Upper lobe of right lung (tissue), 1 donor: ENCODE measurements at regions not wholly inside any gene's neighbourhood (a gene's known extent, or its start where the extent isn't known, plus 50 kb on each side); places are given as distances from the start of the nearest gene placed in this dataset.

Experiments used
- ATAC-seq: fragments of 200-7000 bp; cut with Tn5 transposase; one replicate; pipeline ENCODE4 v1.9.1; 2020; ENCODE audit warnings: mild to moderate bottlenecking, moderate library complexity
- DNase-seq: peaks from one replicate; pipeline ENCODE4 v3.0.0-alpha.2; 2020
- H3K27ac ChIP-seq: fragments of 200-600 bp; one replicate; pipeline ENCODE4 v1.8.0; 2022
- H3K27me3 ChIP-seq: fragments of 200-600 bp; one replicate; pipeline ENCODE4 v1.8.0; 2022; ENCODE audit warnings: mild to moderate bottlenecking
- H3K36me3 ChIP-seq: fragments of 200-600 bp; one replicate; pipeline ENCODE4 v1.8.0; 2022
- H3K4me1 ChIP-seq: fragments of 200-600 bp; one replicate; pipeline ENCODE4 v1.8.0; 2022
- H3K4me3 ChIP-seq: fragments of 200-600 bp; one replicate; pipeline ENCODE4 v1.8.0; 2022; ENCODE audit warnings: mild to moderate bottlenecking
- H3K9me3 ChIP-seq: fragments of 200-600 bp; one replicate; pipeline ENCODE4 v1.8.0; 2022
- intact Hi-C: fragments of 100-400 bp; cut with DNase I; formaldehyde crosslinking; loops from one replicate; pipeline ENCODE4 v1.11.0; 2022
- TF ChIP-seq, protein P1 (sequence below): fragments of 200-600 bp; IDR thresholded peaks from one replicate; pipeline ENCODE4 v1.8.0; 2022; ENCODE audit warnings: antibody characterized with exemption
- donor health status: DM: no; HTN: yes; CAD: no; lungs with severe emphysema.

DNA sequence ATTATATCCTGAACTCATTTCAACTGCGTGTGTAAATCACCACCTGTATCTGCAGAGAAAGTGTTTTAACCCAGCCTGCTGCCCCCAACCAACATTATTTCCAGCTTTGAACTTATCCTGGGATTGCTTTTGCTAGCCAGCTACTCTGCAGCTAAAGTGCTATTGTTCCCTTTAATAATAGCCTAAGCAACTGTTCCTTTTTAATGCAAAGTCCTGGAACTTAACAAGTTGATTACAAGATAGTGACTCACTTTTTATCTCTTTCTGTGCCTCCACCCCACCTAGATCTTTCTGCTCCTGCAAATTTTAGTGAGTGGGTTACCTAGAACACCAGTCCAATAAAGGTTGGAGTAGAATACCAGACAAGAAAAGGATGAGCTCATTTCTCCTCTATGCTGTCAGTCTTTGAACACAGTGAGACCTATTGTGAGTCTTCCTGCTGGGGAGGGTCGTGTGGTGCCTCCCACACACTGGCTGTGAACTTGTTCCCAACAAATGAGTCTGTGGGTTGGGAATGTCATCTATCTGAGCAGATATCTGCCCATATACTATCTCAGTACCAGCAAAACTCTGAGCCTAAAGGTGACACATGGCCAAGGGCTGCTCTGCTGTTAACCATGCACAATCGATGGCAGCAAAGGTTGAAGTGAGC, 137.7 kb downstream of the FAM204A start:
- no peaks in the 10 kb centered on the region for H3K9me3 ChIP-seq
- H3K4me1 ChIP-seq, result no peaks in the 10 kb centered on the region
- H3K4me3 ChIP-seq, result no peak overlapping the region
- intact Hi-C loops, result no loop called here
- H3K27ac ChIP-seq, result no peak overlapping the region
- no peak for ATAC-seq
- DNase-seq, result no peak
- no peaks in the 10 kb centered on the region for H3K36me3 ChIP-seq
- TF ChIP-seq, protein P1, sequence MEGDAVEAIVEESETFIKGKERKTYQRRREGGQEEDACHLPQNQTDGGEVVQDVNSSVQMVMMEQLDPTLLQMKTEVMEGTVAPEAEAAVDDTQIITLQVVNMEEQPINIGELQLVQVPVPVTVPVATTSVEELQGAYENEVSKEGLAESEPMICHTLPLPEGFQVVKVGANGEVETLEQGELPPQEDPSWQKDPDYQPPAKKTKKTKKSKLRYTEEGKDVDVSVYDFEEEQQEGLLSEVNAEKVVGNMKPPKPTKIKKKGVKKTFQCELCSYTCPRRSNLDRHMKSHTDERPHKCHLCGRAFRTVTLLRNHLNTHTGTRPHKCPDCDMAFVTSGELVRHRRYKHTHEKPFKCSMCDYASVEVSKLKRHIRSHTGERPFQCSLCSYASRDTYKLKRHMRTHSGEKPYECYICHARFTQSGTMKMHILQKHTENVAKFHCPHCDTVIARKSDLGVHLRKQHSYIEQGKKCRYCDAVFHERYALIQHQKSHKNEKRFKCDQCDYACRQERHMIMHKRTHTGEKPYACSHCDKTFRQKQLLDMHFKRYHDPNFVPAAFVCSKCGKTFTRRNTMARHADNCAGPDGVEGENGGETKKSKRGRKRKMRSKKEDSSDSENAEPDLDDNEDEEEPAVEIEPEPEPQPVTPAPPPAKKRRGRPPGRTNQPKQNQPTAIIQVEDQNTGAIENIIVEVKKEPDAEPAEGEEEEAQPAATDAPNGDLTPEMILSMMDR, result no peak
- no peaks in the 10 kb centered on the region for H3K27me3 ChIP-seq

DNA sequence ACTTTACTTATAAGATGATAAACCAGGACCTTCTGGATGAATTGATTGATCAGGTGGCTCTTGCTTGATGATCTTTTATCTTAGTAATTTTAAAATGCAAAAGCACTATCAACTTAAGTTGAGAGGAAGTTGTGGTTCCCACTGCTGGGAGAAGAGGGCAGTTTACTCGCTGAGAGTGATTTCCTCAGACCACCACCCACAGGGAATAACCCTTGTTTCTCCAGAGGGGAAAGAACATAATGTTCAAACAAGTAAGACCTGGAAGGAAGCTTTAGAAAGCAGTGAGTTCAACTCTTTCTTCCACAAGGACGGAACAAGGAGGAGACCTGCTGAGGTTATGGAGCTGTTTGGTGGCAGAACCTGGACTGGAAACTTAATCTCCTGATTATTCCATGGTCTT, 138.7 kb downstream of the FAM204A start:
- no peak overlapping the region for H3K27ac ChIP-seq
- no peak overlapping the region for H3K4me3 ChIP-seq
- no peaks in the 10 kb centered on the region for H3K4me1 ChIP-seq
- ATAC-seq (no peak), DNase-seq (no peak)
- H3K36me3 ChIP-seq, result no peaks in the 10 kb centered on the region
- TF ChIP-seq, protein P1, result no peak
- no peaks in the 10 kb centered on the region for H3K9me3 ChIP-seq
- intact Hi-C loops, result no loop called here
- no peaks in the 10 kb centered on the region for H3K27me3 ChIP-seq

DNA sequence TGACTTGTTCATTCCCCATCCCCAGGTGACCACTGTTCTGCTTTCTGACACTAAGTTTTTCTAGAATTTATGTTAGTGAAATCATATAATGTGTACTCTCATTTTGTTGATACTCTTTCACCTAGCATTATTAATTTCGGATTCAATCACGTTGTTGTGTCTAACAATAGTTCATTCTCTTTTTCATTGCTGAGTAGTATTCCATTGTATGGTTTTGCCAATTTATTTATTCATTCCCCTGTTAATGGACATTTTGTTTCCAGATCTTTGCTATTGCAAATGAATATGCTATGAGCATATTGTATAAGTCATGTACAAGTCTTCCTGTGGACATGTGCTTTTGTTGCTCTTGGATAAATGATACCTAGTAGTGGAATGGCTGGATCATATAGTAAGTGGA, 146.4 kb downstream of the FAM204A start:
- Histone ChIP-seq H3K9me3 (no peaks in the 10 kb centered on the region), H3K27ac (no peak overlapping the region), H3K4me3 (no peak overlapping the region), H3K27me3 (no peaks in the 10 kb centered on the region), H3K4me1 (no peaks in the 10 kb centered on the region), H3K36me3 (no peaks in the 10 kb centered on the region)
- ATAC-seq, result no peak
- TF ChIP-seq, protein P1, result no peak
- DNase-seq, result no peak
- intact Hi-C loops, result no loop called here

DNA sequence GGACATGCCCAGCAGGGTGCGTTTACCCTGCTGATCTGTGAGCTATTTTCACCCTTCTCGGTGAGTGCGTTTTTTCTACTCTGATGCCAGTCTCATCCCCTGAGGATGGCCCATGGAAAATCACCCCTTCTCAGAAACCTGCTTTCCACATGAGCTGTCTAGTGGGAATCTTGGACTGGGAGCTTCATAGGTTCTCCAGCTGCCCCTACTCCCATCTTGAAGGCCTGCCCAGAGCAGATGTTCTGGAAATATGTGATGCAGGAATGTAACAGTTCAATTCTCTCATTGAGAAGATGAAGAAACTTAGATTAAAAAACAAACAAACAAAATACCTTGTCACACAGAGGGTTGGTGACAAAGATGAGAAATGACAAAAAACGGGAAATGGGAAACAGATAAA, 146.9 kb upstream of the RAB11FIP2 start:
- Histone ChIP-seq H3K36me3 (no peaks in the 10 kb centered on the region), H3K27me3 (no peaks in the 10 kb centered on the region), H3K4me1 (no peaks in the 10 kb centered on the region), H3K27ac (no peak overlapping the region), H3K4me3 (no peak overlapping the region), H3K9me3 (no peaks in the 10 kb centered on the region)
- TF ChIP-seq, protein P1, result no peak
- intact Hi-C loops, result no loop called here
- ATAC-seq, result no peak
- DNase-seq, result no peak

DNA sequence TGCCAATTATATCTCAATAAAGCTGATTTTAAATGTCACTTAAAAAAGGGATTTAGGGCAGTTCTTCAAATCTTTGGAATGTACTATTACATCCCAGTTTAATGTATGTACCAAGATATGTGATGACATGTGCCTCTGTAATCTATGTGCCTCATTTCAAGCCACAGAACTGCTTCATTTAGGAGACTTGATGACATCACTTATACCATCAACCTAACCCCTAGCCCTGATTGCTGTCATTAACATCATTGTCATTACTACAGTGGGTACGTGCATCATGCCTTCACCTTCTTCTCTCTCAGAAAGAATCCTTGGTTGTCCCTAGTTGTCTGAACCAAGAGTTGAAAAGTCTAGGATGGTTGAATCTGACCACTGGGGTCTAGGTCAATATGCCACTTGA, 134.3 kb upstream of the RAB11FIP2 start:
- TF ChIP-seq, protein P1, result no peak
- Histone ChIP-seq H3K36me3 (no peaks in the 10 kb centered on the region), H3K27me3 (no peaks in the 10 kb centered on the region), H3K9me3 (no peaks in the 10 kb centered on the region), H3K27ac (no peak overlapping the region), H3K4me1 (no peaks in the 10 kb centered on the region), H3K4me3 (no peak overlapping the region)
- DNase-seq (no peak), ATAC-seq (no peak)
- intact Hi-C loops, result no loop called here

DNA sequence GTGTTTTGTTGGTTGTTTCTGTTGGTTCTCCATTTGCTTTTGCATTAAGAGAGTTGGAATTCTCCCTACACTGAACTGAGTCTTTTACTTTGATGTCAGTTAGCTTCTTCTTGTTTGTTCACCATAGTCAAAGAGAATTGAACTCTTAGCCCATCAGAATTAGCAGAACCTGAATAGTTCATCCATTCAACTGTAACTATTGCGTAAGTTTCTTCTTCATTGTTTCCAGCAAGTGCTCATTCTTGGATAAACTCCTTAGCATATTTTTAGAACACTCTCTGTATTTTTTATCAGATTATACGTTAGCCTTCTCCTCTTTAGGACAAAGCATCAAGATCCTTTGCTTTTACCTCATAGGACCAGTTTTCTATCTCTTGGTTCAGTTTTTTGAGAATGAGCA, 128.4 kb upstream of the RAB11FIP2 start:
- DNase-seq (no peak), ATAC-seq (no peak)
- no peaks in the 10 kb centered on the region for H3K9me3 ChIP-seq
- H3K27ac ChIP-seq, result no peak overlapping the region
- H3K27me3 ChIP-seq, result no peaks in the 10 kb centered on the region
- intact Hi-C loops, result no loop called here
- H3K4me1 ChIP-seq, result no peaks in the 10 kb centered on the region
- H3K36me3 ChIP-seq, result no peaks in the 10 kb centered on the region
- TF ChIP-seq, protein P1, result no peak
- H3K4me3 ChIP-seq, result no peak overlapping the region
